PC-9 (cell line): ENCODE measurements at regions not wholly inside any gene's neighbourhood (a gene's known extent, or its start where the extent isn't known, plus 50 kb on each side); places are given as distances from the start of the nearest gene placed in this dataset.

Source experiments
- CTCF ChIP-seq: fragments of 200-600 bp; sonication (generic); conservative IDR thresholded peaks from 2 replicates; pipeline ENCODE4 v1.6.1; 2017; ENCODE audit warnings: mixed run types, antibody characterized with exemption, mild to moderate bottlenecking, moderate library complexity
- EZH2 ChIP-seq: fragments of 200-600 bp; sonication (generic); IDR thresholded peaks from 2 replicates; pipeline ENCODE4 v1.8.0; 2017; ENCODE audit warnings: antibody characterized with exemption, low read depth

- no peak for TF ChIP-seq EZH2
- no peak for TF ChIP-seq CTCF
Measured at GRCh38 chr12:58143498-58143995, 202.2 kb downstream of the ATP23 start.
